ENCODE measurements at regions not wholly inside any gene's neighbourhood (a gene's known extent, or its start where the extent isn't known, plus 50 kb on each side); places are given as distances from the start of the nearest gene placed in this dataset.

GRCh38 chr2:224263571-224264043 is 138.3 kb downstream of the FAM124B start:
- Histone ChIP-seq H4K20me1 (ENCODE audit: insufficient read depth, low read length) (no peaks in the 10 kb centered on the region), H3K36me3 (ENCODE audit: insufficient read depth, low read length) (no peaks in the 10 kb centered on the region), H3K4me1 (ENCODE audit: insufficient read depth, low read length, poor library complexity, severe bottlenecking) (no peaks in the 10 kb centered on the region), H3K27ac (ENCODE audit: low read depth, low read length, poor library complexity, severe bottlenecking) (no peak overlapping the region), H2AFZ (ENCODE audit: low read length) (no peak overlapping the region), H3K4me2 (ENCODE audit: low read length) (no peak overlapping the region), H3K9me2 (ENCODE audit: insufficient read depth, low read length) (no peaks in the 10 kb centered on the region), H3K9me3 (ENCODE audit: low read length) (no peaks in the 10 kb centered on the region), H3K79me2 (ENCODE audit: insufficient read depth, low read depth, low read length) (no peaks in the 10 kb centered on the region), H3K4me3 (ENCODE audit: low read depth, low read length, poor library complexity, severe bottlenecking) (no peak overlapping the region)
- CTCF ChIA-PET (ENCODE audit: unreplicated experiment): no interaction called here
- BruUV-seq (replicated peaks): no TSS peak
- no peak for DNase-seq (ENCODE audit: low spot score)
- POLR2A ChIA-PET: no interaction called here
- no peak for TF ChIP-seq EZH2phosphoT487 (IDR thresholded peaks at IDR 0.05; ENCODE audit: borderline replicate concordance, low read depth, low read length)
- TF ChIP-seq, protein P1, sequence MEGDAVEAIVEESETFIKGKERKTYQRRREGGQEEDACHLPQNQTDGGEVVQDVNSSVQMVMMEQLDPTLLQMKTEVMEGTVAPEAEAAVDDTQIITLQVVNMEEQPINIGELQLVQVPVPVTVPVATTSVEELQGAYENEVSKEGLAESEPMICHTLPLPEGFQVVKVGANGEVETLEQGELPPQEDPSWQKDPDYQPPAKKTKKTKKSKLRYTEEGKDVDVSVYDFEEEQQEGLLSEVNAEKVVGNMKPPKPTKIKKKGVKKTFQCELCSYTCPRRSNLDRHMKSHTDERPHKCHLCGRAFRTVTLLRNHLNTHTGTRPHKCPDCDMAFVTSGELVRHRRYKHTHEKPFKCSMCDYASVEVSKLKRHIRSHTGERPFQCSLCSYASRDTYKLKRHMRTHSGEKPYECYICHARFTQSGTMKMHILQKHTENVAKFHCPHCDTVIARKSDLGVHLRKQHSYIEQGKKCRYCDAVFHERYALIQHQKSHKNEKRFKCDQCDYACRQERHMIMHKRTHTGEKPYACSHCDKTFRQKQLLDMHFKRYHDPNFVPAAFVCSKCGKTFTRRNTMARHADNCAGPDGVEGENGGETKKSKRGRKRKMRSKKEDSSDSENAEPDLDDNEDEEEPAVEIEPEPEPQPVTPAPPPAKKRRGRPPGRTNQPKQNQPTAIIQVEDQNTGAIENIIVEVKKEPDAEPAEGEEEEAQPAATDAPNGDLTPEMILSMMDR (conservative IDR thresholded peaks at IDR 0.05; ENCODE audit: low read length): no peak
- intact Hi-C loops (cut with micrococcal nuclease; ENCODE audit: unreplicated experiment): no loop called here

DNA sequence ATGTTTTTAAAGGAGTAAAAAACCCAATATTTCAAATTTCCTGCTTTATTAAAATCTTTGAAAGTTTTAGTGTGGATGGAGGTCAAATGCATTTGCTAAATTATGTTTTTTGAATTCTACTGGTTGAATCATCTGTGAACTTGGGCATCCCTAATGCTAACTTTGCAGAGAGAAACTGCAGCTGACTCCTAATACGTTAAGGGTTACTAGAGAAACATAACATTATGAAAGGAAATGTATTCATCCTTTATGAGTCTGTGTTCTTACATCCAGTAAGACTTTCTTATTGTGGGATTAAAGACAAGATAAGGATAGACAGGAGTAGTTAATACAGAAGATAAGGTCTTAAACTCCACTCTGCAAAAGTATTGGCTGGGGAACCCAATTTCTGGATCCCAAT is 140.6 kb downstream of the FAM124B start:
- no peak for DNase-seq (ENCODE audit: low spot score)
- BruUV-seq (replicated peaks): no TSS peak
- Histone ChIP-seq H3K4me1 (ENCODE audit: insufficient read depth, low read length, poor library complexity, severe bottlenecking) (no peaks in the 10 kb centered on the region), H3K36me3 (ENCODE audit: insufficient read depth, low read length) (no peaks in the 10 kb centered on the region), H3K79me2 (ENCODE audit: insufficient read depth, low read depth, low read length) (no peaks in the 10 kb centered on the region), H4K20me1 (ENCODE audit: insufficient read depth, low read length) (no peaks in the 10 kb centered on the region), H3K4me2 (ENCODE audit: low read length) (no peak overlapping the region), H2AFZ (ENCODE audit: low read length) (no peak overlapping the region), H3K27ac (ENCODE audit: low read depth, low read length, poor library complexity, severe bottlenecking) (no peak overlapping the region), H3K9me2 (ENCODE audit: insufficient read depth, low read length) (no peaks in the 10 kb centered on the region), H3K4me3 (ENCODE audit: low read depth, low read length, poor library complexity, severe bottlenecking) (no peak overlapping the region), H3K9me3 (ENCODE audit: low read length) (no peaks in the 10 kb centered on the region)
- ChIA-PET POLR2A (no interaction called here), CTCF (ENCODE audit: unreplicated experiment) (no interaction called here)
- TF ChIP-seq EZH2phosphoT487 (IDR thresholded peaks at IDR 0.05; ENCODE audit: borderline replicate concordance, low read depth, low read length): no peak
- TF ChIP-seq, protein P1 (conservative IDR thresholded peaks at IDR 0.05; ENCODE audit: low read length): no peak
- intact Hi-C loops (cut with micrococcal nuclease; ENCODE audit: unreplicated experiment): no loop called here

DNA sequence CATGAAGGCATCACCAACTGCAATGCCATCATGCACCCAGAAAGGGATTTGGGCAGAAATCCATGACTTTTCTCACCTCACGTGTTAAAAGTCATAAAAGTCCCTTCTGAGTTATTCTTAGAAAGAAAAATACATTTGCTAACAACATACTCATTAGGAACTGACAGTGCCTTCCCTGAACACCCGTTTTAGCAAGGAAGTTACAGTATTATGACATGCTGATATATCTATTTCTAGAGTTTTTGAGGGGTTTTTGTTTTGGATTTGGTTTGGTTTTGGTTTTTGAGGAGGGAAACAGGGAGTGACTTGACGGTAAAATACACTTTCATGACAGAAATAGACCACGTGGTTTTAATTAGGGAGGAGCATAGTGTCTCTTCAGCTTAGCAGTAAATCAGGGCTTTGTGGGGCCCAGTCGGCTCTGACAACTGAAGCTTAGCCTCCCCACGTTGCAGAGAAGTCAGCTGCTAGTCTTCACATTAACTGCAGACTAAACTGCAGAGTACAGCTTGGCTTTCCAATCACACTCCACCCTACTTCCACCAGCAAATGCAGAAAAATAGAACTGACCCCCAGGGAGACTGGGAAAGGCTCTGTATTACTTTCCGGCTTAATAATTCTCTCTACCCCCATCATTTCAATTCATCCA is 141.4 kb downstream of the FAM124B start:
- Histone ChIP-seq H3K4me2 (ENCODE audit: low read length) (no peak overlapping the region), H3K4me1 (ENCODE audit: insufficient read depth, low read length, poor library complexity, severe bottlenecking) (no peaks in the 10 kb centered on the region), H2AFZ (ENCODE audit: low read length) (no peak overlapping the region), H3K79me2 (ENCODE audit: insufficient read depth, low read depth, low read length) (no peaks in the 10 kb centered on the region), H3K36me3 (ENCODE audit: insufficient read depth, low read length) (no peaks in the 10 kb centered on the region), H3K9me3 (ENCODE audit: low read length) (no peaks in the 10 kb centered on the region), H3K4me3 (ENCODE audit: low read depth, low read length, poor library complexity, severe bottlenecking) (no peak overlapping the region), H4K20me1 (ENCODE audit: insufficient read depth, low read length) (no peaks in the 10 kb centered on the region), H3K9me2 (ENCODE audit: insufficient read depth, low read length) (no peaks in the 10 kb centered on the region), H3K27ac (ENCODE audit: low read depth, low read length, poor library complexity, severe bottlenecking) (no peak overlapping the region)
- ChIA-PET CTCF (ENCODE audit: unreplicated experiment) (no interaction called here), POLR2A (no interaction called here)
- no peak for DNase-seq (ENCODE audit: low spot score)
- intact Hi-C loops (cut with micrococcal nuclease; ENCODE audit: unreplicated experiment): no loop called here
- no TSS peak for BruUV-seq (replicated peaks)
- TF ChIP-seq EZH2phosphoT487 (IDR thresholded peaks at IDR 0.05; ENCODE audit: borderline replicate concordance, low read depth, low read length): no peak
- TF ChIP-seq, protein P1 (conservative IDR thresholded peaks at IDR 0.05; ENCODE audit: low read length): no peak

All from OCI-LY7 (cell line).